AG10803 (cell line): ENCODE measurements at regions not wholly inside any gene's neighbourhood (a gene's known extent, or its start where the extent isn't known, plus 50 kb on each side); places are given as distances from the start of the nearest gene placed in this dataset.

ENCODE experiments used
- DNase-seq: peaks from one replicate; pipeline ENCODE4 v3.0.0; 2010; ENCODE audit warnings: low read depth
- H3K4me3 ChIP-seq: 2 replicates; pipeline ENCODE4 v1.5.1; 2011; ENCODE audit warnings: mild to moderate bottlenecking, low read length, control low read depth
- TF ChIP-seq, protein P1 (sequence below): conservative IDR thresholded peaks from 2 replicates; pipeline ENCODE4 v1.5.1; 2011; ENCODE audit warnings: mild to moderate bottlenecking, low read length, control low read depth, inconsistent platforms

- no peak for DNase-seq
Measured at GRCh38 chr5:8517456-8517855, 648.5 kb downstream of the MTRR start.

DNA sequence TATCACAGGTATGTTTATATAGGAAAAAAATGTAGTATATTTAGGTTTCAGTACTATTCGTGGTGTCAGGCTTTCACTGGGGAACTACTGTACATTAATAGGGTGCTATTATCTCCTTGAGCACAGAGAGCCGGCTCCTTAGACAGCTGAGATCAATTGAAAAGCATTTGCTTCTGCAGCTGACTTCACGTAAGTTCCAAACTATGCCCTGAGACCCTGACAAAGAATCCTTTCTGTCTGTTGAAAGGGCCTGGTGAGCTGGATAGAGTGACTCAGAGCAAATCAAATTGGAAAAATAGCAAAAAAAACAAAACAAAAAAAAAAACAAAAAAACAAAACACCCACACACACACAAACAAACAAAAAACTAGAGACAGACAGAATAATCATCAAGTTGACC, 652.0 kb downstream of the MTRR start:
- TF ChIP-seq, protein P1, sequence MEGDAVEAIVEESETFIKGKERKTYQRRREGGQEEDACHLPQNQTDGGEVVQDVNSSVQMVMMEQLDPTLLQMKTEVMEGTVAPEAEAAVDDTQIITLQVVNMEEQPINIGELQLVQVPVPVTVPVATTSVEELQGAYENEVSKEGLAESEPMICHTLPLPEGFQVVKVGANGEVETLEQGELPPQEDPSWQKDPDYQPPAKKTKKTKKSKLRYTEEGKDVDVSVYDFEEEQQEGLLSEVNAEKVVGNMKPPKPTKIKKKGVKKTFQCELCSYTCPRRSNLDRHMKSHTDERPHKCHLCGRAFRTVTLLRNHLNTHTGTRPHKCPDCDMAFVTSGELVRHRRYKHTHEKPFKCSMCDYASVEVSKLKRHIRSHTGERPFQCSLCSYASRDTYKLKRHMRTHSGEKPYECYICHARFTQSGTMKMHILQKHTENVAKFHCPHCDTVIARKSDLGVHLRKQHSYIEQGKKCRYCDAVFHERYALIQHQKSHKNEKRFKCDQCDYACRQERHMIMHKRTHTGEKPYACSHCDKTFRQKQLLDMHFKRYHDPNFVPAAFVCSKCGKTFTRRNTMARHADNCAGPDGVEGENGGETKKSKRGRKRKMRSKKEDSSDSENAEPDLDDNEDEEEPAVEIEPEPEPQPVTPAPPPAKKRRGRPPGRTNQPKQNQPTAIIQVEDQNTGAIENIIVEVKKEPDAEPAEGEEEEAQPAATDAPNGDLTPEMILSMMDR: no peak
- DNase-seq: no peak

More at GRCh38 chr5:8517456-8517855, 648.5 kb downstream of the MTRR start:
- no peak overlapping the region for H3K4me3 ChIP-seq
- TF ChIP-seq, protein P1: no peak

DNA sequence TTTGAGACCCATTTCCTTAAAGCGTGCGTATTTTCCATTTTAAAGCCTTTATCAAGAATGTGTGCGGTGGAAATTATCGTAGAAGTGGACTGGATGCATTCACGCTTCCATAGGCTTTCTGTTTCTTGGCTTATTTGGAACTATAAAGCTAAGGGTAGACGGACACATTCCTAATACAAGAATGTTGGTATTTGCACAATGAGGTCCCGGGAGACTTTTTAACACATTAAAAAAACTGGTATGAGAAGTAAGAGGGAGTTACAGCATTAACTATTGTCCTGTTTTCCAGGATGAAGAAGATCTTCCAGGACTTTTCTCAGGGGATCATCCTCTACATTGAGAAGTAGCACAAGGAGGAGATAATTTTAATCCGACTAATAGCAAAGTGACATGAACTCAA, 653.0 kb downstream of the MTRR start:
- no peak overlapping the region for H3K4me3 ChIP-seq
- no peak for DNase-seq
- TF ChIP-seq, protein P1: no peak

More for the DNA sequence above, 652.0 kb downstream of the MTRR start:
- H3K4me3 ChIP-seq: no peak overlapping the region

- no peak for DNase-seq
- no peak overlapping the region for H3K4me3 ChIP-seq
- TF ChIP-seq, protein P1: no peak
Measured at GRCh38 chr5:8522646-8523045, 653.7 kb downstream of the MTRR start.

GRCh38 chr5:8523501-8523900, 654.6 kb downstream of the MTRR start:
- TF ChIP-seq, protein P1: no peak
- DNase-seq: no peak
- H3K4me3 ChIP-seq: no peak overlapping the region

GRCh38 chr5:8525819-8526218, 656.9 kb downstream of the MTRR start:
- no peak overlapping the region for H3K4me3 ChIP-seq
- TF ChIP-seq, protein P1: no peak
- DNase-seq: no peak

- TF ChIP-seq, protein P1: no peak
- no peak for DNase-seq
- H3K4me3 ChIP-seq: no peak overlapping the region
Measured at GRCh38 chr5:8528106-8528505, 659.2 kb downstream of the MTRR start.
